ENCODE measurements at regions not wholly inside any gene's neighbourhood (a gene's known extent, or its start where the extent isn't known, plus 50 kb on each side); places are given as distances from the start of the nearest gene placed in this dataset.
"Not testable (repeated sequence)": the region's sequence is repeated elsewhere in the genome, so short reads cannot be mapped to it uniquely, and the experiment has no call there.

GRCh38 chr22:25281675-25282345 is 62.4 kb downstream of the CRYBB2 start:
- DNase-seq: no peak

DNA sequence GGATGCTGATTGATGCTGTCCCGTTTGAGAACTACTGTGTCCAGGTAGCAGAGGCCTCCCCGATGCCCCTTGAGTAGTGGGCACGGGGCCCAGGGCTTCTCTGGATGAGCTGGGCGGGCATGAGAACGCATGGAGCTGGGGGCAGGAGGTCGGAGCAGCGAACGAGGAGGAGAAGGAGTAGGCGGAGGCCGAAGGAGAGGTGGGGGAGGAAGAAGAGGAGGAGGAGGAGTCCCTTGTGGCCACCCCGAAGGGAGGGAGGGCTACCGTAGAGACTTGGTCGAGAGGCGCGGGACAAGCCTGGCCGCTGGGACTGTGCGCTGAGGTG is 62.9 kb downstream of the CRYBB2 start:
- DNase-seq: no peak

GRCh38 chr22:25282671-25283561 is 63.5 kb downstream of the CRYBB2 start:
- no peak for DNase-seq

DNA sequence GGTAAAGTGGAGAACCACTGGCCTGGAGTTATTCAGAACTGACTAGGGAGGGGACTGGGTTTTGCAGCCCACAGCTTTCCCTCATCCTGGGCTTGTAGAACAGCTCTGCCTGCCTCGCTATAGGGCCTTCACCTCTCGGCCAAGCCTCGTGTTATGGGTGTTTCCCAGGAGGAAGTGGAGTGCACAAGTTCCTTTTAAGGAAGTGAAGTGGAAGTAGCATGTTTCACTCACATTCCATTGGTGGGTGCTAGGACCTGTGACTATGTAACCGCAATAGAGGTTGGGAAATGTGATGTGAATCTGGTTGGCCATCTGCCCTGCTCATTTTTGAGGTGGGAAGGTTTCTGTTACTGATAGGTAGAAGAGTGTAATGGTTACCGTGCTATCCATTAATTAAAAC is 69.0 kb downstream of the CRYBB2 start:
- DNase-seq: not testable (repeated sequence)

GRCh38 chr22:25301912-25302311 is 82.5 kb downstream of the CRYBB2 start:
- DNase-seq: not testable (repeated sequence)

- DNase-seq: not testable (repeated sequence)
These were observed 90.1 kb downstream of the CRYBB2 start for GRCh38 chr22:25309586-25309985.

DNA sequence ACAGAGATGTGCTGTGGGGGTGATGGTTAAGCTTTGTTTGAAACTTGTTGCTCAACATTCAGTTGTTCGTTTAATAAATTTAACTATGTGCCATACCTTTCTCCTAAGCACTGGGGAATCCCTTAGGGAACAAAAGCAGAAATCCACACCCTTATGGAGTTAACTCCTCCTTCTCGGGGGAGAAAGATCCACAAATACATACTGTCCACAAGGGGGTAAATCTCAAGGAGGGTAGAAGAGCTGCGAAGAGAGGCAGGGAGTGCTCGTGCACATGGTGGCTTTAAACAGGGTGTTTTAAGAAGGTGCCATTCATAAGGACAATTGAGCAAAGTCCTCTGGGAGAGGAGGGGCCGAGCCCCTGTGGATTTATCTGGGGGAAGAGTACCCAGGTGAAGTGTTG is 92.5 kb downstream of the CRYBB2 start:
- DNase-seq: not testable (repeated sequence)

- DNase-seq: no peak
These were observed 98.8 kb downstream of the CRYBB2 start for GRCh38 chr22:25318081-25318823.

DNA sequence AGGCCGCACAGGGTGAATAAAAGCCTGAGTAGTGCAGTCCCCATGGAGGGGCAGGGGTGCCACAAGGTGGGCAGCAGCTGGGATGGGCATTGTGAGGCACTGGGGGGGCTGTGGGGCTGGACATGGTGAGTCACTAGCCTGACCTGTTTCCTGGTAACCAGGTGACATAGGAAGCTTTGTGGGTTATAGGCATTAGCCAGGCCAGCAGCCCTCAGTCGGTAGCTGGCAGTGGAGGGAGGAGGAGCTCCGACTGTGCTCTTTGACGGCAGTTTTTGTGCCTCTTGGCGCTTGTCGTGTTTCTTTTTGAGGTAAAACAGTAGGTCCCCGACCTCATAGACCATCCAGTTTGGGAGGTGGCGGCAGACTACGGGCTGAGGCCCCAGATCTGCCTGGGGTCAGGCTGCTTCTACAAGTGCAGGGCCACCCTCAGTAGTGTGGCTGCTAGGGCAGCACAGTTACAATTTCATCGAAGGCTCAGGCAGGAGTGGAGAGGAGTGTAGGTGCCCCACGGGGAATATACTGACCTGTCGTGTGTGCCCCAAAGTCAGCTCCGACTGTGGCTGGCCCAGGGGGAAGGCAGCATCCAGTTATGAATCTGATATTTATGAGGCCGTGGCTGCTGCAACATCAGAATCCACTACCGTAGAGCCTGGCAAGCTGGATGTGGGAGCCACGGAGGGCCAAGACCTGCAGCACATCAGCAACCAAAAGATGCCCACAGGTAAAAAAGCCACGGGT is 107.7 kb downstream of the CRYBB2 start:
- DNase-seq: no peak

GRCh38 chr22:25331050-25331449 is 111.6 kb downstream of the CRYBB2 start:
- no peak for DNase-seq

DNA sequence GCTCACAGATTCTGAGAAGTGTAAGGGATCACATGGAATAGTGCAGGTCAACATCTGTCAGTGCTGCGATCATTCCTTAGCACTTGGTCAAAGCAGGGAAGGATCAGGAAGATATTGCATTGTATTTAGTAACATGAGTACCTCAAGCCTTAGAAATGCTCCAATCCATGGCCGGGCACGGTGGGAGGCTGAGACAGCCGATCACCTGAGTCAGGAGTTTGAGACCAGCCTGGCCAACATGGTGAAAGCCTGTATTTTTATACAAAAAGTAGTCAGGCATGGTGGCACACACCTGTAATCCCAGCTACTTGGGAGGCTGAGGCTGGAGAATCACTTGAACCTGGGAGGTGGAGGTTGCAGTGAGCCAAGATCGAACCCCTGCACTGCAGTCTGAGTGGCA is 112.5 kb downstream of the CRYBB2 start:
- DNase-seq: not testable (repeated sequence)

GRCh38 chr22:25332386-25332785 is 112.9 kb downstream of the CRYBB2 start:
- DNase-seq: no peak

DNA sequence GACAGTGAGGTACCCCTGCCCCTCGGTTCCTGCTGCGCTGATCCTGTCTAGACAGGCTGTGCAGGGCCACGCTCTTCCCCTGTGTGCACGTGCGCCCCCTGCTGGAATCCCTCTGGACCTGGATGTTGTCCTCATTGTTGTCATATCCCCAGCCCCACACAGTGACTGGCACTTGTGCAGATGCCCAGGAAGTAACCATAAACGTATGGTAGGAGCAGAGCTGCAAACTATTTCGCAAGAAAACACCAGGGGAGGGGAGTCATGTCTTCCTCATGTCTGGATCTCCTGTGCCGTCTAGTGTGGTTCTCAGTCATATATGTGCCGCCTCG is 114.7 kb downstream of the CRYBB2 start:
- peak in 29 of 56 donors; percentile 0 to 75 (median 23) for DNase-seq

DNA sequence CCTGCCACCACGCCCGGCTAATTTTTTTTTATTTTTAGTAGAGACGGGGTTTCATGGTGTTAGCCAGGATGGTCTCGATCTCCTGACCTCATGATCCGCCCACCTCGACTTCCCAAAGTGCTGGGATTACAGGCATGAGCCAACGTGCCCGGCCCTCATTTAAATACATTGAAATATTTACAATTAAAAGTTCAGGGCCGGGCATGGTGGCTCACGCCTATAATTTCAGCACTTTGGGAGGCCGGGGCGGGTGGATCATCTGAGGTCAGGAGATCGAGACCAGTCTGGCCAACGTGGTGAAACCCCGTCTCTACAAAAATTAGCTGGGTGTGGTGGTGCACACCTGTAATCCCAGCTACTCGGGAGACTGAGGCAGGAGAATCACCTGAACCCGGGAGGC is 115.2 kb downstream of the CRYBB2 start:
- DNase-seq: not testable (repeated sequence)

DNA sequence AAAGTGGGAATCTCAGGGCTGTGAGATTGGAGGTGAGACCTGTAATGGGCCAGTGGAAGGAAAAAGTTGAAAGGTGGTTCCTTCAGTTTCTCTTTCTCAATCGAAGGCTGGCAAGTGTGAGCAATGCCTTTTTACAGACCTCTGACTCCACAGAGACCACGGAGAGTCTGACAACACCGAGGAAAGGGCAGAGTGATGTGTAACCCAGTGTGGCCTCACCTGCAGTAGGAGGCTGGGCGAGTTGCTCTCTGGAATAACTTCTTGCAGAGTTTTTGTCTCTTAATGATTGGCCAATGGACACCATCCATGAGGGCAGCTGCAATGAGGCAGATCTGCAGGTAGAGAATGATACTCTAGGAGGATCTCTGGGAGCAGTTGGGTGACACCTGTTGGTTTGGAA is 115.8 kb downstream of the CRYBB2 start:
- not testable (repeated sequence) for DNase-seq

DNA sequence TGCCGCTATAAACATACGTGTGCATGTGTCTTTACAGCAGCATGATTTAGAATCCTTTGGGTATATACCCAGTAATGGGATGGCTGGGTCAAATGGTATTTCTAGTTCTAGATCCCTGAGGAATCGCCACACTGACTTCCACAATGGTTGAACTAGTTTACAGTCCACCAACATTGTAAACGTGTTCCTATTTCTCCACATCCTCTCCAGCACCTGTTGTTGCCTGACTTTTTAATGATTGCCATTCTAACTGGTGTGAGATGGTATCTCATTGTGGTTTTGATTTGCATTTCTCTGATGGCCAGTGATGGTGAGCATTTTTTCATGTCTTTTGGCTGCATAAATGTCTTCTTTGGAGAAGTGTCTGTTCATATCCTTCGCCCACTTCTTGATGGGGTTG is 121.1 kb downstream of the CRYBB2 start:
- DNase-seq: not testable (repeated sequence)

DNA sequence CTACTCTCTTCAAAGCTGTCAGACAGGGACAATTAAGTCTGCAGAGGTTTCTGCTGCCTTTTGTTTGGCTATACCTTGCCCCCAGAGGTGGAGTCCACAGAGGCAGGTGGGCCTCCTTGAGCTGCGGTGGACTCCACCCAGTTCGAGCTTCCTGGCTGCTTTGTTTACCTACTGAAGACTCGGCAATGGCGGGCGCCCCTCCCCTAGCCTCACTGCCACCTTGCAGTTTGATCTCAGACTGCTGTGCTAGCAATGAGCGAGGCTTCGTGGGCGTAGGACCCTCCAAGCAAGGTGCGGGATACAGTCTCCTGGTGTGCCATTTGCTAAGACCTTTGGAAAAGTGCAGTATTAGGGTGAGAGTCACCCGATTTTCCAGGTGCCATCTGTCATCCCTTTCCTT is 124.9 kb downstream of the CRYBB2 start:
- DNase-seq: not testable (repeated sequence)

DNA sequence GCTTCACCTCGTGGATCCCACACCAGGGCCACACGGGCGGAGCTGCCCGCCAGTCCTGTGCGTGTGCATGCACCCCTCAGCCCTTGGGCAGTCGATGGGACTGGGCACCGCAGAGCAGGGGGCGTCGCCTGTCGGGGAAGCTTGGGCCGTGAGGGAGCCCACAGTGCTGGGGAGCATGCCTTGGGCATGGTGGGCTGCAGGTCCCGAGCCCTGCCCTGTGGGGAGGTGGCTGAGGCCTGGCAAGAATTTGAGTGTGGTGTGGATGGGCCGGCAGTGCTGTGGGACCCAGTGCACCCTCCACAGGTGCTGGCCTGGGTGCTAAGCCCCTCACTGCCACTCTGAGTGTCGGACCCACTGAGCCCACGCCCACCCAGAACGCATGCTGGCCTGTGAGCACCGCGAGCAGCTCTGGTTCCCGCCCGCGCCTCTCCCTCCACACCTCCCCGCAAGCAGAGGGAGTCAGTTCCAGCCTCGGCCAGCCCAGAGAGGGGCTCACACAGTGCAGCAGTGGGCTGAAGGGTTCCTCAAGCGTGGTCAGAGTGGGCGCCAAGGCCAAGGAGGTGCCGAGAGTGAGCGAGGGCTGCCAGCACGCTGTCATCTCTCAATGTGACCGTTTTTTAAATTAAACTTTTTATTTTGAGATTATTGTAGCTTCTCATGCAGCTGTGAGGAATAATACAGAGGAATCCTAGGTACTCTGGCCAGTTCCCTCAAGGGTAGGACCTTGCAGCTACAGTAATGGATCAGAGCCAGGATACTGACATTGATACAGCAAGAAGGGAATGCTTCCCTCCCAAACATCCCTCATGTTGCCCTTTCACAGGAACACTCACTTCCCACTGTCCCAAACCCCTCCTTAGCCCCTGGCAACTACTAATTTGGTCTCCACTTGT is 127.7 kb downstream of the CRYBB2 start:
- no peak for DNase-seq

DNA sequence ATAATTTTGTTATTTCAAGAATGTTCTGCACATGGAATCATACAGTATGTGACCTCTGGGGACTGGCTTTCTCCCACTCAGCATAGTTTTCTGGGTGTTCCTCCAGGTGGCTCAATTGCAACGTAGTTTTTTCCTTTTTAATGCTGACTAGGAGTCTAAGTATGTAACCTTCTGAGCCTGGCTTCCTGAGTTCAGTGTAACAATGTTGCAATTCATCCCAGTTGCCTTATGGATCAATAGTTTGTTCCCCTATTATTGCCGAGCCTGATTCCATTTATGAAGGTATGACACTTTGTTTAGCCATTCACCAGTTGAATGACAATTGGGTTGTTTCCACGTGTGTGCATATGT is 128.3 kb downstream of the CRYBB2 start:
- DNase-seq: no peak

- DNase-seq: no peak
These were observed 129.0 kb downstream of the CRYBB2 start for GRCh38 chr22:25348391-25348790.

DNA sequence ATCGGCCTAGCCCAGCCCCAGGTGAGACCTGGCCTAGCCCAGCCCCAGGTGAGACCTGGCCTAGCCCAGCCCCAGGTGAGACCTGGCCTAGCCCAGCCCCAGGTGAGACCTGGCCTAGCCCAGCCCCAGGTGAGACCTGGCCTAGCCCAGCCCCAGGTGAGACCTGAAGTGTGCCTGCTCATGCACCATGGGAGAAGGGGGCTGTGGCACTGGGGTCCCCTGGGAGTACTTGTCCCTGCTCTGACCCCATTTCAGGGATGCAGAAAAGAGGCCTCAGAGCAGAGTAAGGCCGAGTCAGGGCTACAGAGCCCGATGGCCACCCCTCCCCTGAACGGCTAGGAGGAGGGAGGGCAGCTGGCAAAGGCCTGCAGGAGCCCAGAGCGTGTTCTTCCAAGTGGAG is 129.6 kb downstream of the CRYBB2 start:
- not testable (repeated sequence) for DNase-seq

Measured in amygdala (tissue), 56 donors.